ENCODE measurements at regions not wholly inside any gene's neighbourhood (a gene's known extent, or its start where the extent isn't known, plus 50 kb on each side); places are given as distances from the start of the nearest gene placed in this dataset.
A peak's percentile ranks its signal among the peaks of the same experiment; 100 is the strongest.

- H3K4me1 ChIP-seq, result no peaks in the 10 kb centered on the region
- H3K27me3 ChIP-seq, result no peaks in the 10 kb centered on the region
- no peak overlapping the region for H3K27ac ChIP-seq
- WGBS, 2 donors, result 91 to 93% methylated on average over 1 of the region's 1 CpG
- TF ChIP-seq CTCF (IDR thresholded peaks at IDR 0.05) (no peak), POLR2AphosphoS5 (IDR thresholded peaks at IDR 0.05) (no peak), EP300 (IDR thresholded peaks at IDR 0.05) (no peak), POLR2A (IDR thresholded peaks at IDR 0.05) (no peak)
- no peak overlapping the region for H3K4me3 ChIP-seq
- intact Hi-C loops (cut with DNase I), result no loop called here
- no peaks in the 10 kb centered on the region for H3K36me3 ChIP-seq
- no peaks in the 10 kb centered on the region for H3K9me3 ChIP-seq
- no peak for DNase-seq
Measured at GRCh38 chrX:14193547-14193946, 163.9 kb upstream of the GEMIN8 start.

- H3K4me1 ChIP-seq, result no peaks in the 10 kb centered on the region
- no peak overlapping the region for H3K4me3 ChIP-seq
- H3K27ac ChIP-seq, result no peak overlapping the region
- no peaks in the 10 kb centered on the region for H3K9me3 ChIP-seq
- intact Hi-C loops (cut with DNase I), result no loop called here
- DNase-seq, result no peak
- H3K36me3 ChIP-seq, result no peaks in the 10 kb centered on the region
- no peaks in the 10 kb centered on the region for H3K27me3 ChIP-seq
- no peak for TF ChIP-seq POLR2AphosphoS5 (IDR thresholded peaks at IDR 0.05)
- no peak for TF ChIP-seq POLR2A (IDR thresholded peaks at IDR 0.05)
- no peak for TF ChIP-seq EP300 (IDR thresholded peaks at IDR 0.05)
- no peak for TF ChIP-seq CTCF (IDR thresholded peaks at IDR 0.05)
- 78 to 97% methylated on average over 1 of the region's 1 CpG for WGBS, 2 donors
Measured at GRCh38 chrX:14173873-14174272, 144.2 kb upstream of the GEMIN8 start.

- no peak for DNase-seq
- WGBS, 2 donors, result 87 to 88% methylated on average over 1 of the region's 1 CpG
- TF ChIP-seq CTCF (IDR thresholded peaks at IDR 0.05) (no peak), POLR2AphosphoS5 (IDR thresholded peaks at IDR 0.05) (no peak), POLR2A (IDR thresholded peaks at IDR 0.05) (no peak), EP300 (IDR thresholded peaks at IDR 0.05) (no peak)
- Histone ChIP-seq H3K27me3 (no peaks in the 10 kb centered on the region), H3K9me3 (no peaks in the 10 kb centered on the region), H3K36me3 (no peaks in the 10 kb centered on the region), H3K4me3 (no peak overlapping the region), H3K4me1 (no peaks in the 10 kb centered on the region), H3K27ac (no peak overlapping the region)
- intact Hi-C loops (cut with DNase I), result no loop called here
Measured at GRCh38 chrX:14164828-14165227, 135.1 kb upstream of the GEMIN8 start.

- Histone ChIP-seq H3K27ac (peak overlapping the region; percentile 45 to 77 (median 70)), H3K9me3 (no peaks in the 10 kb centered on the region), H3K36me3 (no peaks in the 10 kb centered on the region), H3K4me3 (no peak overlapping the region), H3K4me1 (peaks cover 0 to 14% (median 0%) of the 10 kb centered on the region in 4 donors), H3K27me3 (no peaks in the 10 kb centered on the region)
- TF ChIP-seq CTCF (IDR thresholded peaks at IDR 0.05), result no peak
- no peak for TF ChIP-seq POLR2A (IDR thresholded peaks at IDR 0.05)
- peak; percentile 27 to 64 (median 56) for TF ChIP-seq POLR2AphosphoS5 (IDR thresholded peaks at IDR 0.05)
- no peak for TF ChIP-seq EP300 (IDR thresholded peaks at IDR 0.05)
- intact Hi-C loops (cut with DNase I), result loop anchor here (10.0 kb wide), 1 partner anchor 379 kb away; no protein-coding TSS in a partner anchor
- WGBS, 2 donors, result 49 to 56% methylated on average over 4 of the region's 4 CpGs
- DNase-seq, result no peak
Measured at GRCh38 chrX:14125462-14125861, 95.8 kb upstream of the GEMIN8 start.

- Histone ChIP-seq H3K27ac (peak overlapping the region; percentile 45 to 77 (median 70)), H3K27me3 (no peaks in the 10 kb centered on the region), H3K36me3 (no peaks in the 10 kb centered on the region), H3K4me1 (peaks cover 0 to 14% (median 0%) of the 10 kb centered on the region in 4 donors), H3K4me3 (no peak overlapping the region), H3K9me3 (no peaks in the 10 kb centered on the region)
- TF ChIP-seq POLR2AphosphoS5 (IDR thresholded peaks at IDR 0.05), result peak; percentile 56 to 75 (median 68)
- no peak for TF ChIP-seq POLR2A (IDR thresholded peaks at IDR 0.05)
- TF ChIP-seq CTCF (IDR thresholded peaks at IDR 0.05), result no peak
- TF ChIP-seq EP300 (IDR thresholded peaks at IDR 0.05), result peak in 2 of 4 donors; percentile 32 to 68
- no peak for DNase-seq
- 73 to 85% methylated on average over 5 of the region's 5 CpGs for WGBS, 2 donors
- intact Hi-C loops (cut with DNase I), result loop anchor here (10.0 kb wide), 1 partner anchor 380 kb away; no protein-coding TSS in a partner anchor
Measured at GRCh38 chrX:14124562-14124961, 94.9 kb upstream of the GEMIN8 start.
